Hypothalamus (tissue), 51 donors: ENCODE measurements at regions not wholly inside any gene's neighbourhood (a gene's known extent, or its start where the extent isn't known, plus 50 kb on each side); places are given as distances from the start of the nearest gene placed in this dataset.
"Not testable (repeated sequence)": the region's sequence is repeated elsewhere in the genome, so short reads cannot be mapped to it uniquely, and the experiment has no call there.

Experiments
- DNase-seq, 51 donors: peaks; one replicate each; lab custom pipeline; 2025; lab: John Stamatoyannopoulos, UW

DNA sequence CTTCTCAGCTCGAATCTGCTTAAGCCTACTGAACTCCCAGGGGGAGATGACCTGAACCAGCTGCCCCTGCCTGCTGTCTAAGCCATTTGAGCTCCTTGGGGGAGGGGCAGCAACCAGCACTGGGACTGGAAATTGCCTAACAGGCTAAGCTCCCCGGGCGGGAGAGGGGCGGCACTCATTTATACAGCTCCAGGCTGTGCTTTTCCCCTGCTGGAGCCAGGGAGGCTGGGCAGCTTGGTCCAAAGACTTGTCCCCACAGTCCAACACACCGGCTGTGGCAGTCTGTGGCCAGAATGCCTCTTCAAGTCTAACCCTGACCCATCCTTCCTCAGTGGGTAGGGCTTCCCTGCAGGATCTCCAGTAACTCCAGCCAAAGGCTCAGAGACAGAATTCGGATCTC is 1241.5 kb downstream of the ROBO2 start:
- DNase-seq = no peak

DNA sequence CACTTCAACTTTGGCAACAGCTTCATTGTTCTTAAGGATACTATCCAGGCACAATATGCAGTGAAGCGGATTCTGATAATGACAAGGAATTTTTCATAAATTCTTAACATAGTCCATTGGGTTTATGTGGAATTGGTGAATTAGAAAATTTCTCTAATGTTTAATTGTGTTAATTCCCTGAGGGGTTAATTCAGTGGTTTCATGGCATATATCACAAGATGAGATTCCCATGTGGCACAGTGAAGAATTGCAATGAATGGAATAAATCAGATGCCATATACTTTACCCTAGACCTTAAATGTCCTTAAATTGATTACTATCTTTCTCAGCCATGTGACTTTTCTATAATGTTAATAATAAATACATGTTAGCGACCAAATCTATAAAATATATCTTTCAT is 1244.1 kb downstream of the ROBO2 start:
- no peak for DNase-seq

DNA sequence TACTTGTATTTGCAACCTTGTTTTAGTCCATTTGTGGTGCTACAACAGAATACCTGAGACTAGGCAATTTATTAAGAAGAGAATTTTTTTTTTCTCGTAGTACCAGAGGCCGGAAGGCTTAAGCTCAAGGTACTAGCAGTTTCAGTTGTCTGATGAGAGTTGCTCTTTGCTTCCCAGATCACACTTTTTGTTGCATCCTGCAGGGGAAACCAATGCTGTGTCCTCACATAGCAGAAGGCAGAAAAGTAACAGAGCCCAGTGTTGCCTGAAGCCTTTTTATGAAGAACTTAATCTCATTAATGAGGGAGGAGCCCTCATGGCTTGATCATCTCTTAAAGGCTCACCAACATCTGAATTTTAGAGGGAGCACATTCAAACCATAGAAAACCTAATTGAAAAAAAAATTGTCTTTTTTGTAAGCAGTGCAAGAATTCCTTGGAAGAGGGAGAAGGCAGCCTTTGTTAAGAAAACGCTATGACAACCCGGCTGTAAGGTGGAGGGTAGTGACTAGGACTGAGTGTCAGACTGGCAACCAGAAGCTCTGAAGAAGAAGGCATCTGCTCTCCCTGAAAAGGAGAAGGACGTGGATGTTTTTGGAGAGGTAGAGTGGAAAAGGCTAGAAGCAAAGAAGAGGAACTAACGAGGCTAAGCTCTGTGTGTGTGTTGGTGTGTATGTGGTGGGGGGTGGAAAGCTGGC is 1245.3 kb downstream of the ROBO2 start:
- DNase-seq = no peak

DNA sequence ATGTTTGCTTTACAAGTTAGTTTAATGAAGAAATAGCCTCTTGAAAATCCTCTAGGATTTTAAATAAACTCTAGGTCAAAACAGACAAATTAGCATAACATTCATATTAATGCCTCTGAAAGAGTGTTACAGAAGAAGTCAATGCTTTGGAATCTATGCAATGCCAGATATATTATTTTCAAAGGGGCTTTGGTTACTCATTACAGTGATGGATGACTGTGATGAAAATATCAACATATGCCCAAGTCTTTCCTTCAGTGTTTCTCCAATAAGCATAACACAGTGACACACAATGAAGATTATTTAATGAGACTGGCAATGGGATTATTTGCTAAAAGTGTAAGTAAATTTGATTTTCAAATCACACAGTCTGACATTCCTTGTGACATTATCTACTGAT is 1247.2 kb downstream of the ROBO2 start:
- no peak for DNase-seq

DNA sequence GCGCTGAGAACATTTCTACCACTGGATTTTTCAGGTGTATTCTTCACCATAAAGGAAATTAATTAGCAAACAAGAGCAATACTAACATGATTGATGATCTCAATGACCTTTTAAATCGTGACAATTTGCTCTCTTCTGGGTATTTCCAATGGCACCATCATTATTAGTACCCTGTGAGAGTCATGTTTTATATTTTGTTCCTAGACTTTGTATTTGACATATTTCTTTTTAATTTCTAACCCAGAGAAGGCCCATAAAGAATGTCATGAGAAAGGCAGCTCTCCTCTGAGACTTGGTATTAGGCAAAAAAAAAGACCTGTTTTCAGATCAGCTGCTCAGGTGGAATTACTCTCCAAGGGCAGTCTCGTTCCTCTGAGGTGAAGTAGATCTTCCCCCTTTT is 1253.4 kb downstream of the ROBO2 start:
- no peak for DNase-seq

DNA sequence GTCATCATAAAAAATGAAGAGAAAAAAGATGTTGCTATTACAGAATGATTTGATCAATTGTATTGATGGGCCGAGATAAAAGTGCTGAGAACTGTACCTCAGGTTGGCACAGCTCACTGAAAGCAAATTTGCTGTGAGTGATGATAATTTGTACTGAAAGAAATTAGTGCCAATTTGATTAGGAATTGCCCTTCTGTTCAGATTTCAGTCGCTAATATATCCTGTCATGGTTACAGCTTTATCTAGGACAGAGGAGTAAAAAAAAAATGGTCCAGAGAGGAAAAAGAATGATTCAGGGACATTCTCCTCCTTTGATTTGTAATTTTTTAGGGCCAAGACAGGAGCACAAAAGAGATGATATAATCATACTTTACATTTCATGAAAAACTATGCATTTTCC is 1264.2 kb downstream of the ROBO2 start:
- DNase-seq = no peak

DNA sequence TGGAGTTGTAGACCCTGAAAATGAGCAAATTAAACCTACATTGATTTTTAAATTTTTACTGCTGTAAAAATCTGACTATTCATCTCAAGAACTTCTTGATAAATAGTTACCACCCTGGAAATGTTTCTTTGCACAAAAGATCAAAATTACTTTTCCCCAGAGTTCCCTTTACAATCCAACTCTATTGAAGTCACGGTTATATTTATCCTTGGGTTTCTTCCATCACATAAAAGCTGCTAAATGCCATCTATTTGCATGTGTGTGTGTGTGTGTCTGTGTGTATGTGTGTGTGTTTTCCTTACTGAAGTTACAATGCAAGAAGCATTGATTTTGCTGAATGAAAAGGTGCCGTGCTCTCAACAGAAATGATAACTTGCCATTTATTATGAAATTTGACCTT is 1273.0 kb downstream of the ROBO2 start:
- DNase-seq = no peak

DNA sequence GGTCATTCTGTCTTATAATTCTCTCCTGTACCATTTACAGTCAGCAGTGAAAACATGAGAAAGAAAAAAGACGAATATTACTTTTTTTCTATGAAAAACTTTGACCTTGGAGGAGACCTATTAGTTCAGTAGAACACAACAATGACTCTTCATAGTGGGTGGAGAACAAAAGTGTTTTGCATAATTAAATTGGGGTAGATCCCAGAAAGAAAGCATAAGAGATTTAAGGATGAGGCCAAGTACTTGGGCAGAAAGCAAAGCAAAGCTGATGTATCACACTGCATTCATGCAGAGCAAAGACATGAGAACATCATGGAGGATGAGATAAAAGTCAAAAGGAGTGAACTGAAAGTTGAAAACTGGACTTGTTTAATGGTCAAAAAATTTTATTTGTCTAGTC is 1273.4 kb downstream of the ROBO2 start:
- no peak for DNase-seq

DNA sequence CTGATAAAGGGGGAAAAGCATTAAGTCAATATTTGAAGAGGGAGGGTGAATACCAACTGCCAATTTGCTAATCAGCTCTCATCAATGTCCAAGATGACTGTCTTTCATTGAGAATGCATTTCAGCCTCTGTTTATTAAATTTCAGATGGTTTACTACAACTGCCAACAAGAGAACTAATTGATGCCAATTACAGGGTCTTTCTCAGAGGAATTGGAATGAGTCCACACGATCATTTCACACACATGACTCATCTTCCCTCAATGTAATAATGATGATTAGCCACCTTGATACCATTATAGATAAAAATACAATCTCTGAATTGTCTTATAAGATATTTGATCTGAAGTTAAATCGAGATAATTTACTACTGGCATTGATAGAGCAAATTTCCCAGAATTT is 1274.4 kb downstream of the ROBO2 start:
- no peak for DNase-seq

DNA sequence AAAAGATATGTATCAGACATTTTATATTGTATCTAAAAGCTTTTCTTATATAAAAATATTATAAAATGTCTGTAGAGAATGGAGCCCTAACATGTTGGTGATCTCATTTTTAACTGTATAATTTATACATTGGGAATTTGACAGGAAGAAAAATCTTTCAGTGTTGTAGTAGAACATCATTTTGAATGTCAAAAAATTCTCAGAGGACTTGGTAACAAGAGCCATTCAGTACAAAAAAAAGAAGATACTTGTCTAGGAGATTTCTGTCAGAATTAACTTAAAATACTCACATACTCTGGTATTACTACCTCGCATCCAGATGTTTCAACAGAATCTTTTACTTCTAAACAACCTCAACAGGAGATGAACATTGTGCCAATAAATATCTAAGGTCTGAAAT is 1277.9 kb downstream of the ROBO2 start:
- no peak for DNase-seq

DNA sequence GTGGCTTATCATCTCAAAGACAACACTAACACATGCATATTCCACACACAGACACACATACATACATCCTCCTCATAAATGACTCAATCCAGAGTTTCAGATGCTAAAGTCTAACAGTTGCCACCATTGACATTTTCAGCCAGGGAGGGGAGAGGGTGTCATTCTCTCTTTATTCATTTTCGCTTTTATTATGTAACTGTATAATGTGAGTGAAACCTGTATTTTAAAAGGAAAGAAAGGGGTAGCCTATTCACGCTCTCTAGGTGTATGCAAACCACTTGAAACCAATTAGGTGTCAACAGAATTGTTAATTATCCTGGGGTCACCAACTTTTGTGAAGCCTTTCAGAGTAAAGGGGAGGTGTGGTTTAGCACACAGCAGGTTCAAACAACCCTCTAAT is 1282.9 kb downstream of the ROBO2 start:
- DNase-seq = no peak

DNA sequence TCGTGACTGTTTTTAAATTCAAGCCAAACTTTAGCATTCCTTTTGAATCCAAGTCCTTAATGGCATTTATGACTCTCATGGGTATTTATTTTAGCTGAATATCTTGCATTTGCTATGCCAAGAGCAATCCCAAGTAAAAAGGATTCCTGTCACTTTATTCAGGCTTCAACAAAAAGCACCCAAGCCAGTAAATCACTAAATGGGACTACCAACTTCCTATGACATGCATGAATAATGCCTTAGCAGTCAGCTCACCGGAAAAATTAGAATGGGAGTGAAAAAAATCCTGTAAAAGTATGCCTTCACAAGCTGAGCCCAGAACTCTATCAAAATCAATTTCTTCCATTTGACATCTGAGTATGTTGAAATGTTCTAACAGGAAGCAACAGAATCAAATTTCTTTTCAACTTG is 1297.9 kb downstream of the ROBO2 start:
- DNase-seq = no peak

DNA sequence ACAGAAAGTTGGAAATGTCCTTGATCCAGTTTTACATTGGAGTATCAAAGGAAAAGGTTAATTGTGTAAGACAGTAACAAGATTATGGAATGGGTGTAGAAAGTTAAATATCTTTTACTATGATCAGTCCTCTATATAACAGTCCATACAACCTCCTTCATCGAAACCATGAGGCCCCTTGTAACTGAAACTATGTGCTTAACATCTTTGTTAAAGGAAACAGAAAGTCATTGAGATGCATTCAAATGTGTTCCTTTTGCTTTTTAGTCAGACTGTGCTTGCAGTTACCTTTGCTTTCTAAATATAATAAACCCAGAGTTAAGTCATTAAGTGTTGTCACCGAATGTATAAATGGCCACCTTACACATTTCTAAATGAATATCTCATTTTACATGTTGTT is 1298.5 kb downstream of the ROBO2 start:
- DNase-seq = no peak

DNA sequence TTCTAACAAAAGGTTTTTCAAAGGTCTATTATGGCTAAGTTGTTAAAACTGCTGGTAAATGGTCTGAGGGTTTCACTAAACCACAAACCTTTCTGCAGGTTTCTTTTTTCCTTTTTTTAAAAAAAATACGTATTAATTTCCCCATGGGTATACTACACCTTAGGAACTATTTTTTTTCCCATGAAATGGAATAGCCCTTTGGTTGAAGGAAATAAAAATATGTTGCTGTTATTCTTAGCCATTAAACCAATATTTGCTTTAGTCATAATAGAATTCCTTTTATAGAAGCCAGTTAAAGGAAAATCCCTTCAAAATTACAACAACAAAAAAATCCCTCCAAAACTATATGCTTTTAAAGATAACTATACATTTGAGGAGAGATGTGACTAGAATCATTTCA is 1303.3 kb downstream of the ROBO2 start:
- no peak for DNase-seq

DNA sequence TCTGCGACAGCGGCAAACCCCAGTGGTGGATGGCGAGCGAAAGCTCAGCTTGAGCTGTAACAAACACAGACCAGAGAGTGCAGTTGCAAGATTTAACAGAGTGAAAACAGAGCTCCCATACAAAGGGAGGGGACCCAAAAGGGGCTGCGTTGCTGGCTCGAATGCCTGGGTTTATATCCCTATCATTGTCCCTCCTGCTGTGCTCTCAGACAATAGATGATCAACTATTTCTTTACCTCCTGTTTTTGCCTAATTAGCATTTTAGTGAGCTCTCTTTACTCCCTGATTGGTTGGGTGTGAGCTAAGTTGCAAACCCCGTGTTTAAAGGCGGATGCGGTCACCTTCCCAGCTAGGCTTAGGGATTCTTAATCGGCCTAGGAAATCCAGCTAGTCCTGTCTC is 1304.4 kb downstream of the ROBO2 start:
- DNase-seq = not testable (repeated sequence)

DNA sequence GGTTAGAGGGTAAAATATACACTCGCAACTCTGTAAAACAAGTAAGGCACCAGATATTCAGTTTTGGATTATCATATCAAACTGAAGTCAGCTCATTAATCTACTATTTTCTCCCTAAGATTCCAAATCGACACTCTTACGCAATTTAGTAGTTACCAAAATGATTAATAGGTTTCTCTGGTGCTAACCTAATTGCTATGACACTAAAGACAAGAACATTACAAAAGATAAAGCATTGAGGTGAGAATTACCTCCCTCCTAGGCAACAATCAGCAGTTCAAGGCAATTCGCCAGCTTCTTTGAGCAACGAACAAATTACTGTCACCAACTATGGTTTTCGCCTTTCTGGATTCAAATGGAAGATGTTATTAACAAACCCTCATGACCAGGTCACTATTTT is 1305.0 kb downstream of the ROBO2 start:
- no peak for DNase-seq

DNA sequence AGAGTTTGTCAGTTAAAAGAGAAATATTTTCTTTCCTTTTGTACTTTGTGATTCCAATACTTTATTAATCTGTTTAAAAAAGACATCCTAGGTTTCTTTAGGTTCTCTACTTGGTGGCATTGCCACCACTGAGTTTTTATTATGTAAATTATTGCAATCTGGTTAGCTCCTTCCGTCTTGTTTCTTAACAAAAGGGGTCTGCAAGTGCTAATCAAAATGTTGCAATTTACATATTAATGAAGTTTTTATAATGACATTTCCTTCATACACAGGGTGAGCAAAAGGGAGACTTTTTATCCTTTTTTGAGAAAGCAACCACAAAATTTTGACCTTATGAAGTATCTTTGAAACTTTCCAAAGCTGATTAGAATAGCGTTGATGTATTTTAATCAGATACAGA is 1307.3 kb downstream of the ROBO2 start:
- DNase-seq = no peak

DNA sequence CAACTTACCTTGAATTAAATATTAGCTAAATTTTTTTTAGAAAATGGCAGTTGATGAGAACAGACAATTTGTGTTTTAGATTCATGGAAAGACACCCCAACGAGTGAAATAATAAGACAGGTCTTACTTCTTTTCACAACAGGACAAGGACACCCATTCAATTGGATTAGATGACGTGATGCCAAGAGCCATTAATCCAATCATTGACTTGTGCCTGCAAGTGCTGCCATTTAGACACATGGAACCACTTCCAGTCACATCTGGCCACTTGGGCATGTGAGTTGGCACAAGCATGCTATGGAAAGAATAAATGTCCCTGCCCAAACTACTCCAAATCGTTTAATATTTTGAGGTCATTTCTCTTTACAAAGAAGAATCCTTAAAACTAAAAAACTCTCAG is 1308.8 kb downstream of the ROBO2 start:
- DNase-seq = no peak

DNA sequence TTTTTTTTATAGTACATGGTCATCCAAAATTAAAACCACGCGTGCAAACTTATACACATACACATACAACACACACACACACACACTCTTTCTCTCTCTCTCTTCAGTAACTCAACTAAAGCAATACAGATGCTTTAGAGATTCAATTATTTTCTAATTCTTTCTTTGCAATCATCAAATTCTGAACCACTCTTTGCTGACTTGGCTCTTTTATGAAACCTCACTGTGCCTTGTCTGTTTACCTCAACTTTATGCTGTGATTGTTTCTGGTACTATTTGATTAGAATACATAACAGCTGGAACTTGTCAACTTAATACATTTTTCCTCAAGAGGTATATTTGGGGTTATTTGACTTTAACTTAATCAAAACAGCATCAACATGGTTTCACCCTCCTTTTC is 1309.7 kb downstream of the ROBO2 start:
- no peak for DNase-seq

DNA sequence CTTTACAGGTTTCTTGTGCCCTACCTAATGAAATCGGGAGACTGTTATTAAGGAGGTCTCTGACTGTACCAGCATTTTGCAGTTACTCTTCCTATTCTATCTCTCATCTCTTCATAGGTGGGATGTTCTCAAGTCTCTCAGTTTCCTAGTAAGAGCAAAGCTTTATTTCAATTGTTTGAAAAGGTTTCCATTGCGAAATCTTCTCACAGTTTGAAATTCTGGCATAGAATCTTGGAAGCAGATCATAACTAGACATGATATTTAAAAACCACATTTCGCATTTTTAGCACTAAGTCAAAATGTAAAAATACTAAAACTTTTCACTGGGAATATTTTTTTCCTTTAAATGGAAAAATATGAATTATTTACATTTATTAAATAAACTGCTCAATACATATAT is 1311.4 kb downstream of the ROBO2 start:
- DNase-seq = no peak

DNA sequence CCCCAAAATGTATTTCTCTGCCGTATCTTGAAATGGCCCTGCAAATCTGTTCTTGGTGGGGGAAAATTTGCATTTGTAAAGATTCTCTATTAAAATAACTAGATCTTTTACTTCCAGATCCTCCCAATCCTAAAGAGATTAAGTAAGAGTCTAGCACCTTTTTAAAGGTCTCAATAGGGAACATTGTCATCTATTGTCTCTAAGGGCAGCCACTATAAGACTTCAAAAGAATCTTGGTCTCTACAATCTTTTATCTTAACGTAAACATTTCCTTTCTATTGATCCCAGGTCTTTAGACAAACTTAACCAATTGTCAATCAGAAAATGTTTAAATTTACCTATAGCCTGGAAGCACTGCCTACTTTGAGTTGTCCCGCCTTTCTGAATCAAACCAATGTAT is 1313.3 kb downstream of the ROBO2 start:
- DNase-seq = no peak

DNA sequence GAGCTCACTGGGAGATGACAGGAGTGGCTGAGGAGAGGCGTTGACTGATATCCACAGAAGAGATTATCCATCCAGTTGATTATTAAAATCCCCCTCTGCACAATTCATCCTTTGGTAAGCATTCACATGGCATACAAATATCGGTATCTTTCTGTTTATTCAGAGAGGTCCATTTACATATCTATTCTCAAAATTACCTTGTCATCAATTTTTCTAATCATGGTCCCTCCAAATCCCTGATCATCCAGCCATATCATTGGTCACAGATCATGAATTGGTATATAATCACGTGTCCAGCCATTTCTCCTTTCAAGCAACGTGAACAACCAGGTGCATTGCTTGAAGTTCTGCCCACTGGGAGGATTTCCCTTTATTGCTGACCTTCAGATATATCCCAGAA is 1321.0 kb downstream of the ROBO2 start:
- DNase-seq = no peak

DNA sequence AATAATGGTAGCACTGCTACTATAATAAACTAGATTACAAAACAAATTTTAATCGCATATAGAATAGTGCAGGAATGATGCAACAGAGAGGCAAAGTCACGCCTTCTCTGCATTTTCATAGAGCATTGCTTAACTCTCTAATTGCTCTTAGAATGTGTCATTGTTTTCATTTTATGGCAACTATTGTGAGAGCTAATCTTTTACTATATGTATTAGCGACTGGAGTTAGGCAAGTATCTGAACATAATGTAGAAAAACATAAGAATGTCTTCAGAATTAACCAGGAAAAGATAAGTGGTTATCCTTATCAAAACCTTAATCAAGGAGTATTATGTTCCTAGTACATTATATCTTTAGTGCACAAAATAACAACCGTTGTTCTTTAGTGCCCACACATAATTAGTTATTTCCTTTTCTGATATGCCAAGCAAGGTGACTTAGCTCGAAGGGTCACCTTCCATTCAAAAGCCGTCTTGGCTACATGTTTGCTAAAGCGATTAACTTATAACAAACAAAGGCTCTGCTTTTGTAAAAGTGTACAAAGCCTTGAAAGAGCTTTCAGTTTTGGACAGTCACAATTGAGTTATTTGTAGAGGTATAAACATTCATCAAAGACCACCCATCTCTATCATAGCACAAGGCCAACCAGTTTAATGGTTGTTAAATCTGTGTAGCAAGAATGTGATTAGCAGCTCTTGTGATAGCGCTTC is 1328.9 kb downstream of the ROBO2 start:
- no peak for DNase-seq
